Fibroblast of lung (primary cell): ENCODE measurements at regions not wholly inside any gene's neighbourhood (a gene's known extent, or its start where the extent isn't known, plus 50 kb on each side); places are given as distances from the start of the nearest gene placed in this dataset.
A peak's percentile ranks its signal among the peaks of the same experiment; 100 is the strongest.

Source experiments
- DNase-seq, 2 donors: peaks; one replicate each; pipeline versions ENCODE4 v3.0.0 to v3.0.0-alpha.2; 2010; ENCODE audit warnings: low read depth in 2 of 2
- H2AFZ ChIP-seq: 2 replicates; pipeline ENCODE4 v1.5.1; 2012; ENCODE audit warnings: low read length, control low read depth, inconsistent platforms
- H3K27ac ChIP-seq: 2 replicates; pipeline ENCODE4 v1.5.1; 2011; ENCODE audit warnings: low read length, control low read depth; ENCODE audit not compliant: insufficient read depth
- H3K27me3 ChIP-seq: 2 replicates; pipeline ENCODE4 v1.5.1; 2011; ENCODE audit warnings: mild to moderate bottlenecking, low read length; ENCODE audit not compliant: control insufficient read depth, insufficient read depth
- H3K36me3 ChIP-seq: 2 replicates; pipeline ENCODE4 v1.5.1; 2011; ENCODE audit warnings: low read length; ENCODE audit not compliant: control insufficient read depth, insufficient read depth
- H3K4me1 ChIP-seq: 2 replicates; pipeline ENCODE4 v1.5.1; 2011; ENCODE audit warnings: low read length; ENCODE audit not compliant: control insufficient read depth, insufficient read depth; ENCODE audit errors: extremely low read depth
- H3K4me2 ChIP-seq: 2 replicates; pipeline ENCODE4 v1.5.1; 2011; ENCODE audit warnings: low read length, control low read depth; ENCODE audit not compliant: insufficient read depth; ENCODE audit errors: extremely low read depth
- H3K4me3 ChIP-seq, 4 experiments: fragments of 200-600 bp in 1 of 4; sonication (generic) in 1 of 4; replicated peaks in 1 of 4; 2 replicates each; pipeline ENCODE4 v1.5.1; 2011 to 2016; ENCODE audit warnings: low read length in 4 of 4, low read depth in 3 of 4, mild to moderate bottlenecking in 3 of 4, control low read depth in 2 of 4, inconsistent platforms in 1 of 4, mixed read lengths in 1 of 4; ENCODE audit not compliant: insufficient read depth in 1 of 4; ENCODE audit errors: control extremely low read depth in 1 of 4
- H3K79me2 ChIP-seq: 2 replicates; pipeline ENCODE4 v1.5.1; 2012; ENCODE audit warnings: mild to moderate bottlenecking, low read length, inconsistent platforms; ENCODE audit not compliant: control insufficient read depth, insufficient read depth
- H3K9ac ChIP-seq: 2 replicates; pipeline ENCODE4 v1.5.1; 2011; ENCODE audit warnings: mild to moderate bottlenecking, low read length, control low read depth; ENCODE audit not compliant: insufficient read depth
- H3K9me3 ChIP-seq: 2 replicates; pipeline ENCODE4 v1.5.1; 2012; ENCODE audit warnings: low read depth, low read length; ENCODE audit not compliant: control insufficient read depth, insufficient read depth
- H4K20me1 ChIP-seq: 2 replicates; pipeline ENCODE4 v1.5.1; 2011; ENCODE audit warnings: low read length; ENCODE audit not compliant: control insufficient read depth, insufficient read depth; ENCODE audit errors: extremely low read depth
- EZH2 ChIP-seq: IDR thresholded peaks from 2 replicates; pipeline ENCODE4 v1.5.1; 2012; ENCODE audit warnings: low read length, control low read depth, mild to moderate bottlenecking; ENCODE audit errors: missing control alignments
- TF ChIP-seq, protein P1 (sequence below), 2 donors: IDR thresholded peaks in 1 of 2; conservative IDR thresholded peaks in 1 of 2; 1 replicate in 1 of 2; 2 replicates in 1 of 2; pipeline ENCODE4 v1.5.1; 2011 to 2012; ENCODE audit warnings: low read length in 2 of 2, control low read depth in 1 of 2, inconsistent platforms in 1 of 2, low read depth in 1 of 2, mild to moderate bottlenecking in 1 of 2

DNA sequence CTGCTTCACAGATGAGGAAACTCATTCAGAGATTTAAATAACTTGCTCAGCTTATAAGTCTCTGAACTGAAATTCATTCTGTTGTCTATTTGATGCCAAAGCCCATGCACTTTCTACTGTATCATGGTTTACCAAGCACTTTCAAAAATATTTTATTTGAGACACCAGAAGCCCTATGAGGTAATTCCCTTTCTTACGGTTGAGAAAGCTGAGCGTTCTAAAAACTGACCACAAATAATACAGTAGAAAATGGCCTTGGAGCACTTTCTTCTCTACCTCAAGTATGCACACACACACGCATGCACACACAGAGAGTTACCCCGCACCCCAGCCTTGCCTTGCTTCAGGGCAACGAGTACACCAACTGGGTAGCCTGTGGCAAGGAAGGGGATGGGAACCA, 228.5 kb downstream of the RFC3 start:
- Histone ChIP-seq H3K9me3 (no peaks in the 10 kb centered on the region), H3K27ac (no peak overlapping the region), H4K20me1 (no peaks in the 10 kb centered on the region), H3K79me2 (no peaks in the 10 kb centered on the region), H3K9ac (no peak overlapping the region), H3K36me3 (no peaks in the 10 kb centered on the region), H3K4me2 (no peak overlapping the region), H3K4me3 (no peak overlapping the region), H3K4me1 (no peaks in the 10 kb centered on the region), H3K27me3 (no peaks in the 10 kb centered on the region), H2AFZ (no peak overlapping the region)
- no peak for TF ChIP-seq EZH2
- TF ChIP-seq, protein P1, sequence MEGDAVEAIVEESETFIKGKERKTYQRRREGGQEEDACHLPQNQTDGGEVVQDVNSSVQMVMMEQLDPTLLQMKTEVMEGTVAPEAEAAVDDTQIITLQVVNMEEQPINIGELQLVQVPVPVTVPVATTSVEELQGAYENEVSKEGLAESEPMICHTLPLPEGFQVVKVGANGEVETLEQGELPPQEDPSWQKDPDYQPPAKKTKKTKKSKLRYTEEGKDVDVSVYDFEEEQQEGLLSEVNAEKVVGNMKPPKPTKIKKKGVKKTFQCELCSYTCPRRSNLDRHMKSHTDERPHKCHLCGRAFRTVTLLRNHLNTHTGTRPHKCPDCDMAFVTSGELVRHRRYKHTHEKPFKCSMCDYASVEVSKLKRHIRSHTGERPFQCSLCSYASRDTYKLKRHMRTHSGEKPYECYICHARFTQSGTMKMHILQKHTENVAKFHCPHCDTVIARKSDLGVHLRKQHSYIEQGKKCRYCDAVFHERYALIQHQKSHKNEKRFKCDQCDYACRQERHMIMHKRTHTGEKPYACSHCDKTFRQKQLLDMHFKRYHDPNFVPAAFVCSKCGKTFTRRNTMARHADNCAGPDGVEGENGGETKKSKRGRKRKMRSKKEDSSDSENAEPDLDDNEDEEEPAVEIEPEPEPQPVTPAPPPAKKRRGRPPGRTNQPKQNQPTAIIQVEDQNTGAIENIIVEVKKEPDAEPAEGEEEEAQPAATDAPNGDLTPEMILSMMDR (conservative IDR thresholded peaks at IDR 0.05 in 1 of 2, IDR thresholded peaks at IDR 0.05 in 1 of 2; ENCODE audit: low read depth in 1 of 2, low read length in 2 of 2) = no peak
- peak in 1 of 2 donors; percentile 48 for DNase-seq

GRCh38 chr13:34048652-34049051, 230.7 kb downstream of the RFC3 start:
- Histone ChIP-seq H3K79me2 (no peaks in the 10 kb centered on the region), H3K9me3 (no peaks in the 10 kb centered on the region), H3K27ac (no peak overlapping the region), H3K27me3 (no peaks in the 10 kb centered on the region), H3K36me3 (no peaks in the 10 kb centered on the region), H3K4me3 (no peak overlapping the region), H2AFZ (no peak overlapping the region), H3K4me1 (no peaks in the 10 kb centered on the region), H4K20me1 (no peaks in the 10 kb centered on the region), H3K9ac (no peak overlapping the region), H3K4me2 (no peak overlapping the region)
- TF ChIP-seq, protein P1 (conservative IDR thresholded peaks at IDR 0.05 in 1 of 2, IDR thresholded peaks at IDR 0.05 in 1 of 2; ENCODE audit: low read depth in 1 of 2, low read length in 2 of 2) = no peak
- TF ChIP-seq EZH2 = no peak
- DNase-seq = no peak

DNA sequence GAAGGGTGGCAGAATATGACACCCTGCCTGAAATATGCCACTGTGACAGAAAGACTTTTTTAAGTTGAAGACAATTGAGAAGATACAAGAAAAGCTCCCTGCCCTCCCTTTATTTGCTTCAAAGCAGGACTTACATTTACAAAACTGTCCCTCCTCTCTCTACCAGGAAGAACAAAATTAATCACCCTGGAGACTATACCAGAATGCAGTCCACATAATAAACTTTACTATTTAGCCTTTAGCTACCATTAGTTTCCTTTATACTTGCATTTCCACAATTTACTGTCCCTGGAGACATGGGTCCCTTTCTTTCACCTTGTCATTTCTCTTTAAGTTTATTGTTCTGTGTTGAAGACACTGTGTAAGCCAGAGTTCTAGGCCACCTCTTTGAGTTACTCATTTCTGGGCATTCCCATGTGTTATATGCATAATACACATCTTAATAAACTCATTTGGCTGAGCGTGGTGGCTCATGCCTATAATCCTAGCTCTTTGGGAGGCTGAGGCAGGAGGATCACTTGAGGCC, 238.8 kb downstream of the RFC3 start:
- Histone ChIP-seq H3K79me2 (no peaks in the 10 kb centered on the region), H3K4me1 (no peaks in the 10 kb centered on the region), H2AFZ (no peak overlapping the region), H3K9me3 (no peaks in the 10 kb centered on the region), H3K4me2 (no peak overlapping the region), H3K27me3 (no peaks in the 10 kb centered on the region), H3K27ac (no peak overlapping the region), H3K4me3 (no peak overlapping the region), H4K20me1 (no peaks in the 10 kb centered on the region), H3K36me3 (no peaks in the 10 kb centered on the region), H3K9ac (no peak overlapping the region)
- DNase-seq = no peak
- TF ChIP-seq, protein P1 (conservative IDR thresholded peaks at IDR 0.05 in 1 of 2, IDR thresholded peaks at IDR 0.05 in 1 of 2; ENCODE audit: low read depth in 1 of 2, low read length in 2 of 2) = no peak
- TF ChIP-seq EZH2 = no peak
